ENCODE measurements at regions not wholly inside any gene's neighbourhood (a gene's known extent, or its start where the extent isn't known, plus 50 kb on each side); places are given as distances from the start of the nearest gene placed in this dataset.

GRCh38 chr2:5598156-5598555, 94.0 kb upstream of the SOX11 start:
- no peaks in the 10 kb centered on the region for H4K20me1 ChIP-seq (ENCODE audit: insufficient read depth)
- no peaks in the 10 kb centered on the region for H3K79me2 ChIP-seq (ENCODE audit: insufficient read depth, low read length)
- CTCF ChIA-PET, result no interaction called here
- H2AFZ ChIP-seq (ENCODE audit: low read depth, low read length, poor library complexity, severe bottlenecking), result no peak overlapping the region
- H3K9ac ChIP-seq (ENCODE audit: low read length), result no peak overlapping the region
- H3K9me2 ChIP-seq (ENCODE audit: insufficient read depth), result no peaks in the 10 kb centered on the region
- no peaks in the 10 kb centered on the region for H3K36me3 ChIP-seq (ENCODE audit: control insufficient read depth in 1 of 2, insufficient read depth in 2 of 2, low read length in 2 of 2)
- DNase-seq (ENCODE audit: low read depth, low spot score), result no peak
- BruUV-seq (replicated peaks), result no TSS peak
- no peaks in the 10 kb centered on the region for H3K4me1 ChIP-seq (ENCODE audit: control insufficient read depth in 1 of 2, insufficient read depth in 2 of 2, low read length in 2 of 2)
- no peak overlapping the region for H3K4me3 ChIP-seq (replicated peaks in 1 of 2; ENCODE audit: low read depth in 1 of 2, low read length in 2 of 2)
- H3K4me2 ChIP-seq (ENCODE audit: low read length), result no peak overlapping the region
- RAD21 ChIA-PET (ENCODE audit: low non-redundant PET in 1 of 2, low total read pairs in 2 of 2, uncharacterized antibody in 2 of 2, unreplicated experiment in 2 of 2), result no interaction called here
- H3K27ac ChIP-seq (ENCODE audit: low read depth, low read length), result no peak overlapping the region
- H3K9me3 ChIP-seq (ENCODE audit: control insufficient read depth in 1 of 2, insufficient read depth in 1 of 2, low read depth in 1 of 2, low read length in 2 of 2), result peaks cover 11 to 31% of the 10 kb centered on the region in 2 experiments; a peak in 2 of 4 replicates
- POLR2A ChIA-PET, result no interaction called here
- ATAC-seq, result no peak
- TF ChIP-seq RAD21 (IDR thresholded peaks at IDR 0.05; ENCODE audit: low read depth), result no peak
- TF ChIP-seq EZH2phosphoT487 (IDR thresholded peaks at IDR 0.05; ENCODE audit: borderline replicate concordance), result no peak
- no peak for TF ChIP-seq SIN3A (IDR thresholded peaks at IDR 0.05; ENCODE audit: low read depth)
- TF ChIP-seq REST (IDR thresholded peaks at IDR 0.05; ENCODE audit: low read depth), result no peak
- no peak for TF ChIP-seq MAX (IDR thresholded peaks at IDR 0.05)
- no peaks in the 10 kb centered on the region for H3K27me3 ChIP-seq (ENCODE audit: insufficient read depth, low read length)
- intact Hi-C loops (cut with micrococcal nuclease), result no loop called here

GRCh38 chr2:5609201-5609600, 83.0 kb upstream of the SOX11 start:
- Histone ChIP-seq H2AFZ (ENCODE audit: low read depth, low read length, poor library complexity, severe bottlenecking) (no peak overlapping the region), H3K27ac (ENCODE audit: low read depth, low read length) (no peak overlapping the region), H3K9me2 (ENCODE audit: insufficient read depth) (no peaks in the 10 kb centered on the region), H3K4me3 (replicated peaks in 1 of 2; ENCODE audit: low read depth in 1 of 2, low read length in 2 of 2) (no peak overlapping the region), H3K27me3 (ENCODE audit: insufficient read depth, low read length) (no peaks in the 10 kb centered on the region), H3K9me3 (ENCODE audit: control insufficient read depth in 1 of 2, insufficient read depth in 1 of 2, low read depth in 1 of 2, low read length in 2 of 2) (peaks cover 13 to 30% of the 10 kb centered on the region in 2 experiments; a peak in 2 of 4 replicates), H3K4me2 (ENCODE audit: low read length) (no peak overlapping the region), H4K20me1 (ENCODE audit: insufficient read depth) (no peaks in the 10 kb centered on the region), H3K9ac (ENCODE audit: low read length) (no peak overlapping the region), H3K79me2 (ENCODE audit: insufficient read depth, low read length) (no peaks in the 10 kb centered on the region), H3K36me3 (ENCODE audit: control insufficient read depth in 1 of 2, insufficient read depth in 2 of 2, low read length in 2 of 2) (no peaks in the 10 kb centered on the region), H3K4me1 (ENCODE audit: control insufficient read depth in 1 of 2, insufficient read depth in 2 of 2, low read length in 2 of 2) (no peaks in the 10 kb centered on the region)
- TF ChIP-seq ZNF274 (IDR thresholded peaks at IDR 0.05; ENCODE audit: low read depth, low read length), result no peak
- TF ChIP-seq ZFX (IDR thresholded peaks at IDR 0.05), result no peak
- no peak for TF ChIP-seq JUND (IDR thresholded peaks at IDR 0.05)
- no peak for TF ChIP-seq POLR2A (IDR thresholded peaks at IDR 0.05; ENCODE audit: borderline replicate concordance, extremely low read depth, insufficient read depth, insufficient read length)
- no peak for TF ChIP-seq EZH2phosphoT487 (IDR thresholded peaks at IDR 0.05; ENCODE audit: borderline replicate concordance)
- TF ChIP-seq RAD21 (IDR thresholded peaks at IDR 0.05; ENCODE audit: low read depth), result no peak
- TF ChIP-seq SRF (IDR thresholded peaks at IDR 0.05; ENCODE audit: low read depth), result no peak
- no peak for TF ChIP-seq MAX (IDR thresholded peaks at IDR 0.05)
- TF ChIP-seq ELF1 (IDR thresholded peaks at IDR 0.05; ENCODE audit: borderline replicate concordance, low read depth), result no peak
- DNase-seq (ENCODE audit: low read depth, low spot score) (no peak), ATAC-seq (no peak)
- ChIA-PET POLR2A (no interaction called here), RAD21 (ENCODE audit: low non-redundant PET in 1 of 2, low total read pairs in 2 of 2, uncharacterized antibody in 2 of 2, unreplicated experiment in 2 of 2) (no interaction called here), CTCF (no interaction called here)
- BruUV-seq (replicated peaks), result no TSS peak
- intact Hi-C loops (cut with micrococcal nuclease), result no loop called here
